Thyroid gland (tissue), 4 donors: ENCODE measurements at regions not wholly inside any gene's neighbourhood (a gene's known extent, or its start where the extent isn't known, plus 50 kb on each side); places are given as distances from the start of the nearest gene placed in this dataset.

Source experiments
- DNase-seq, 2 donors: peaks; one replicate each; pipeline ENCODE4 v3.0.0-alpha.2; 2019
- H3K27ac ChIP-seq, 3 donors: fragments of 200-600 bp; sonication (generic); 1 replicate in 2 of 3; 2 replicates in 1 of 3; pipeline ENCODE4 v1.5.1; 2016 to 2019; ENCODE audit warnings: mild to moderate bottlenecking in 1 of 3, moderate library complexity in 1 of 3
- H3K27me3 ChIP-seq: fragments of 200-600 bp; sonication (generic); one replicate; pipeline ENCODE4 v1.5.1; 2019
- H3K36me3 ChIP-seq, 2 donors: fragments of 200-600 bp; sonication (generic); one replicate each; pipeline ENCODE4 v1.5.1; 2016 to 2019
- H3K4me1 ChIP-seq, 2 donors: fragments of 200-600 bp; sonication (generic); one replicate each; pipeline ENCODE4 v1.5.1; 2017 to 2019
- H3K4me3 ChIP-seq, 3 donors: fragments of 200-600 bp; sonication (generic); replicated peaks in 1 of 3; 1 replicate in 2 of 3; 2 replicates in 1 of 3; pipeline ENCODE4 v1.5.1; 2016; ENCODE audit warnings: mild to moderate bottlenecking in 1 of 3
- H3K9me3 ChIP-seq: fragments of 200-600 bp; sonication (generic); one replicate; pipeline ENCODE4 v1.5.1; 2017
- CTCF ChIP-seq, 6 experiments: fragments of 200-600 bp in 3 of 6; fragments of 450-650 bp in 3 of 6; sonication (generic) in 3 of 6; IDR thresholded peaks; one replicate each; pipeline ENCODE4 v1.5.1; 2016 to 2019; ENCODE audit warnings: antibody characterized with exemption in 6 of 6, mild to moderate bottlenecking in 2 of 6, inconsistent platforms in 1 of 6, moderate library complexity in 1 of 6
- POLR2A ChIP-seq, 2 donors: fragments of 450-650 bp; IDR thresholded peaks; one replicate each; pipeline ENCODE4 v1.6.1; 2017; ENCODE audit warnings: antibody characterized with exemption in 2 of 2, mild to moderate bottlenecking in 2 of 2, moderate library complexity in 1 of 2
- WGBS, 2 donors: methylation state at CpG; one replicate each; pipeline ENCODE4 v1.1.5; 2017; 5-methylcytosine and 5-hydroxymethylcytosine counted together
- intact Hi-C: fragments of 100-400 bp; cut with DNase I; formaldehyde crosslinking; loops from one replicate; pipeline ENCODE4 v1.15.1; 2023

DNA sequence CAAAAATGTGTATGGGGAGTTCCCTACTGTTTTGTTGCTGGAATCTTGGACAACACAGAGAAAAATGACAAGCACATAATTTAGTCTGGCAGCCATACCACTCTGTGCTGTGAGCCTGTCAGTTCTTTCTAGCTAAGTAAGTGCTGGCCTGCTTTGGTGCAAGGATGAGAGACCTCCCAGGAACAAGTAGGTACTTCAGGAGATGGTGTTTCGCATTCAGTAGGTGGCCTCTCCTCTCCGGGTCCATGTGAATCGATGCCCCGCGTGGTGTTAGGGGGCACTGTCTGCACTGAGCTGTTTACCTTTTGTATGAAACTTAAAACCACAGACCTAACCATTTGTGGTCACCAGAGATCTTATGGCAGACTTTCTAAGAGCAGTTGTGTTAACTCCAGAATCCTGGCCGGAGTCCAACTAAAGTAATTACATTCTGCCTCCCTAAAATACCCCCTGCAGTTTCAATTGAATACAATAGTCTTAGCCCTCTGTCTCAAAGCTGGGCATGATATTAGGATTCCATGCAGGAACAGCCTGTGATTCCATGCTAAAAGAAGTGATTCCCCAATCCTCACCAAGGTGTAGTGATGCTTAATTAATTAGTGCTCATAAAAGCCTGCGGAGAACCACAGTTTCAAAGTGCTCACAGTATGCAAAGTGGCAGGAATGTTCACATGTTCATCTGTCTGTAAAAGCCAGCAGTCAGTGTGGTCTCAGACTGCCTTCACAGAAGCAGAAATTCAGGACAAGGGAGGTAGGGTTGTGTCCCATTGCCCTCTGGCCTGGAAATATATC, 64.2 kb downstream of the LLPH start:
- H3K27me3 ChIP-seq: no peaks in the 10 kb centered on the region
- no peaks in the 10 kb centered on the region for H3K36me3 ChIP-seq
- TF ChIP-seq CTCF (IDR thresholded peaks at IDR 0.05) (no peak), POLR2A (IDR thresholded peaks at IDR 0.05) (no peak)
- peaks cover 0 to 9% of the 10 kb centered on the region in 2 donors for H3K4me1 ChIP-seq
- intact Hi-C loops: no loop called here
- no peak overlapping the region for H3K27ac ChIP-seq
- WGBS, 2 donors: 11 to 29% methylated on average over 7 of the region's 7 CpGs
- peak; percentile 7 to 24 for DNase-seq
- no peaks in the 10 kb centered on the region for H3K9me3 ChIP-seq
- H3K4me3 ChIP-seq: no peak overlapping the region

DNA sequence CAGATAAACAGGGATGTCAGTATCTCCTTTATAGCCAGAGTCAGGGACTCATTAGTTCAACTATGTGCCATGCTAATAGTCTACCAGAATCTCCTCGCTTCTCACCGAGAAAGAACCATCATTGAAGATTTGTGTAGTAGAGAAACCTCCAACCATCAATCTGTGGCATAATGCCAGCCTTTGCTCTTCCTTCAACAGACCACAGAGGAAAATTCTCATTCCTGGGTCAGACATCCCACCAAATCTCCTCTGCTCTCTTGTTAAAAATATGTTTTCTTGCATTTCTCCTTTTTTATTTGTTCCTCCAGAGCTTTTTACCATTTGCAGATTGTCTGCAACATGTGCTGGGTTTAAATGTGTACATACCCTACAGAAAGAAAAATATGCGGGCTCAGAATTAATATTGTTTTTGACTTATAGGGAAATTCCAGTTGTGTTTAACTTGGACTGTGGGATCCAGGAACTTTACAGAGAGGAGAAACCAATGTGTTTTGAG, 64.9 kb downstream of the LLPH start:
- WGBS, 2 donors: 73 to 78% methylated on average over 3 of the region's 3 CpGs
- intact Hi-C loops: no loop called here
- no peak overlapping the region for H3K4me3 ChIP-seq
- H3K36me3 ChIP-seq: no peaks in the 10 kb centered on the region
- H3K4me1 ChIP-seq: peaks cover 0 to 9% of the 10 kb centered on the region in 2 donors
- TF ChIP-seq CTCF (IDR thresholded peaks at IDR 0.05): no peak
- no peaks in the 10 kb centered on the region for H3K27me3 ChIP-seq
- H3K27ac ChIP-seq: no peak overlapping the region
- no peak for DNase-seq
- no peaks in the 10 kb centered on the region for H3K9me3 ChIP-seq

GRCh38 chr12:66065150-66065549, 65.4 kb downstream of the LLPH start:
- H3K27me3 ChIP-seq: no peaks in the 10 kb centered on the region

GRCh38 chr12:66063916-66064315, 66.6 kb downstream of the LLPH start:
- WGBS, 2 donors: 51 to 55% methylated on average over 3 of the region's 3 CpGs
- no peaks in the 10 kb centered on the region for H3K9me3 ChIP-seq
- no peaks in the 10 kb centered on the region for H3K36me3 ChIP-seq
- H3K27me3 ChIP-seq: no peaks in the 10 kb centered on the region
- no peak for DNase-seq
- peaks cover 0 to 9% of the 10 kb centered on the region in 2 donors for H3K4me1 ChIP-seq
- TF ChIP-seq CTCF (IDR thresholded peaks at IDR 0.05) (no peak), POLR2A (IDR thresholded peaks at IDR 0.05) (no peak)
- H3K4me3 ChIP-seq: no peak overlapping the region
- intact Hi-C loops: no loop called here
- no peak overlapping the region for H3K27ac ChIP-seq

More at GRCh38 chr12:66065150-66065549, 65.4 kb downstream of the LLPH start:
- TF ChIP-seq POLR2A (IDR thresholded peaks at IDR 0.05): no peak
- TF ChIP-seq CTCF (IDR thresholded peaks at IDR 0.05): no peak
- intact Hi-C loops: no loop called here
- Histone ChIP-seq H3K27ac (no peak overlapping the region), H3K4me1 (peaks cover 0 to 9% of the 10 kb centered on the region in 2 donors), H3K9me3 (no peaks in the 10 kb centered on the region), H3K36me3 (no peaks in the 10 kb centered on the region), H3K4me3 (no peak overlapping the region)
- no peak for DNase-seq
- WGBS, 2 donors: 83 to 90% methylated on average over 3 of the region's 3 CpGs

GRCh38 chr12:66062290-66062625, 68.3 kb downstream of the LLPH start:
- intact Hi-C loops: no loop called here
- Histone ChIP-seq H3K27ac (no peak overlapping the region), H3K4me1 (peaks cover 0 to 9% of the 10 kb centered on the region in 2 donors), H3K36me3 (no peaks in the 10 kb centered on the region), H3K4me3 (no peak overlapping the region), H3K9me3 (no peaks in the 10 kb centered on the region), H3K27me3 (no peaks in the 10 kb centered on the region)
- 73 to 78% methylated on average over 3 of the region's 3 CpGs for WGBS, 2 donors
- no peak for DNase-seq
- TF ChIP-seq CTCF (IDR thresholded peaks at IDR 0.05) (no peak), POLR2A (IDR thresholded peaks at IDR 0.05) (no peak)
